Glutamatergic neuron (in vitro differentiated cells): ENCODE measurements at regions not wholly inside any gene's neighbourhood (a gene's known extent, or its start where the extent isn't known, plus 50 kb on each side); places are given as distances from the start of the nearest gene placed in this dataset.

Source experiments
- DNase-seq: peaks from one replicate; pipeline ENCODE4 v3.0.0; 2022
- H3K27ac Mint-ChIP-seq: one replicate; pipeline ENCODE4 v1.8.0; 2020; ENCODE audit warnings: mild to moderate bottlenecking, mixed read lengths, inconsistent platforms; ENCODE audit not compliant: unreplicated experiment
- H3K27me3 Mint-ChIP-seq: one replicate; pipeline ENCODE4 v1.8.0; 2020; ENCODE audit warnings: mild to moderate bottlenecking, moderate library complexity, mixed read lengths, inconsistent platforms; ENCODE audit not compliant: unreplicated experiment
- H3K36me3 Mint-ChIP-seq: one replicate; pipeline ENCODE4 v1.8.0; 2020; ENCODE audit warnings: mild to moderate bottlenecking, mixed read lengths, inconsistent platforms; ENCODE audit not compliant: unreplicated experiment
- H3K4me1 Mint-ChIP-seq: one replicate; pipeline ENCODE4 v1.8.0; 2020; ENCODE audit warnings: mild to moderate bottlenecking, low read depth, mixed read lengths, inconsistent platforms; ENCODE audit not compliant: unreplicated experiment
- H3K4me3 Mint-ChIP-seq: one replicate; pipeline ENCODE4 v1.8.0; 2020; ENCODE audit warnings: mild to moderate bottlenecking, mixed read lengths, inconsistent platforms; ENCODE audit not compliant: unreplicated experiment
- H3K9me3 Mint-ChIP-seq: one replicate; pipeline ENCODE4 v1.8.0; 2020; ENCODE audit warnings: mild to moderate bottlenecking, moderate library complexity, mixed read lengths, inconsistent platforms; ENCODE audit not compliant: unreplicated experiment
- TF ChIP-seq, protein P1 (sequence below): fragments of 200-600 bp; sonication (generic); IDR thresholded peaks from one replicate; pipeline ENCODE4 v1.5.0; 2021; ENCODE audit not compliant: partially characterized antibody, unreplicated experiment

DNA sequence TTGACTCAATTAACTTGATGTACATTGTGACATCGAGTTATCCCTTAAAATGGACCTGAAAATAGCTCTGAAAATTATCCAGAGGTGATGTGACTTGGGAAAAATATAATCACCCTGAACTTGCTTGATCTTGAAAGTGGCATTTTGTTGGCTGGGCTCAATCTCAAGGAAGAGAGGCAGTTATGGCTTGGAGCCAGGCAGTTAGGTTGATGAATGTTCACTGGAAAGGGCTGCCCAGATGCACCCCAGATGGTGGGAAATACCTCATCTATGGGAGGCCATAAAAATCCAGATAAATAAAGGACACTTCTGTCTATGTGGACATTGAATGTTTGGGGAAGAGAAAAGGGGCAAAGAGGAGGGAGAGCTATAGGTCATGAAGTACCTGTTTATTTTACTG is 55.7 kb upstream of the OR5AN1 start:
- TF ChIP-seq, protein P1, sequence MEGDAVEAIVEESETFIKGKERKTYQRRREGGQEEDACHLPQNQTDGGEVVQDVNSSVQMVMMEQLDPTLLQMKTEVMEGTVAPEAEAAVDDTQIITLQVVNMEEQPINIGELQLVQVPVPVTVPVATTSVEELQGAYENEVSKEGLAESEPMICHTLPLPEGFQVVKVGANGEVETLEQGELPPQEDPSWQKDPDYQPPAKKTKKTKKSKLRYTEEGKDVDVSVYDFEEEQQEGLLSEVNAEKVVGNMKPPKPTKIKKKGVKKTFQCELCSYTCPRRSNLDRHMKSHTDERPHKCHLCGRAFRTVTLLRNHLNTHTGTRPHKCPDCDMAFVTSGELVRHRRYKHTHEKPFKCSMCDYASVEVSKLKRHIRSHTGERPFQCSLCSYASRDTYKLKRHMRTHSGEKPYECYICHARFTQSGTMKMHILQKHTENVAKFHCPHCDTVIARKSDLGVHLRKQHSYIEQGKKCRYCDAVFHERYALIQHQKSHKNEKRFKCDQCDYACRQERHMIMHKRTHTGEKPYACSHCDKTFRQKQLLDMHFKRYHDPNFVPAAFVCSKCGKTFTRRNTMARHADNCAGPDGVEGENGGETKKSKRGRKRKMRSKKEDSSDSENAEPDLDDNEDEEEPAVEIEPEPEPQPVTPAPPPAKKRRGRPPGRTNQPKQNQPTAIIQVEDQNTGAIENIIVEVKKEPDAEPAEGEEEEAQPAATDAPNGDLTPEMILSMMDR = no peak
- H3K27ac Mint-ChIP-seq = no peak overlapping the region
- H3K27me3 Mint-ChIP-seq = no peaks in the 10 kb centered on the region
- no peaks in the 10 kb centered on the region for H3K9me3 Mint-ChIP-seq
- H3K4me1 Mint-ChIP-seq = no peaks in the 10 kb centered on the region
- no peak overlapping the region for H3K4me3 Mint-ChIP-seq
- DNase-seq = no peak
- no peaks in the 10 kb centered on the region for H3K36me3 Mint-ChIP-seq

DNA sequence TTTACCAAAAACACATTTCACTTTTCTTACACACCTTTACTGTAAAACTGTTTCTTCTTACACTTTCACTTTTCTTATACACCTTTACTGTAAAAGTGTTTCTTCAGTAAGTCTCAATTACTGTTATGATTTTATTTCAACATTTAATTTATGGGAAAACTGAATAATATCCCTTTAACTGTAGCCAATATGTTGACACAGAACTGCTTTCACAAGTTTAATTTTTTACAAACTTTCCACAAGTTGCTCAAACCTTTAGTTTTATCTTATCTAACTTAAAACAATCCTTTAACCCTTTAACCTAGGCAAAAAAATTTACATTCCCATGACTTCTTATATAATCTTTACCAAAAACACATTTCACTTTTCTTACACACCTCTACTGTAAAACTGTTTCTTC is 63.3 kb upstream of the OR5AN1 start:
- Mint-ChIP-seq H3K9me3 (no peaks in the 10 kb centered on the region), H3K27ac (no peak overlapping the region), H3K36me3 (no peaks in the 10 kb centered on the region), H3K4me3 (no peak overlapping the region), H3K27me3 (no peaks in the 10 kb centered on the region), H3K4me1 (no peaks in the 10 kb centered on the region)
- TF ChIP-seq, protein P1 = no peak
- no peak for DNase-seq

DNA sequence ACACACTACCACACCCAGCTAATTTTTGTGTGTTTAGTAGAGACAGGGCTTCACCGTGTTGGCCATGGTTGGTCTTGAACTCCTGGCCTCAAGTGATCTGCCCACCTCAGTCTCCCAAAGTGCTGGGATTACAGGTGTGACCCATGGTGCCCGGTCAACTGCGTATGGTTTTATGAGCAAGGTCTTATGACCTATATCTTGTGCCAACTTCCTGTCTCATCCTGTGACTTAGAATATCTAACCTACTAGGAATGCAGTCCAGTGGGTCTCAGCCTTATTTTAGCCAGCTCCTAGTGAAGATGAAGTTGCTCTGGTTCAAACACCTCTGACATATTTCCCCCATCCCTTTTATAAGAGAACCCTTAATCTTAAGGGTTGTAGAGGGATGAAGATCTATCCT is 66.1 kb upstream of the OR5AN1 start:
- Mint-ChIP-seq H3K27me3 (no peaks in the 10 kb centered on the region), H3K4me3 (no peak overlapping the region), H3K9me3 (peaks cover 3% of the 10 kb centered on the region), H3K4me1 (no peaks in the 10 kb centered on the region), H3K36me3 (no peaks in the 10 kb centered on the region), H3K27ac (no peak overlapping the region)
- no peak for DNase-seq
- TF ChIP-seq, protein P1 = no peak

DNA sequence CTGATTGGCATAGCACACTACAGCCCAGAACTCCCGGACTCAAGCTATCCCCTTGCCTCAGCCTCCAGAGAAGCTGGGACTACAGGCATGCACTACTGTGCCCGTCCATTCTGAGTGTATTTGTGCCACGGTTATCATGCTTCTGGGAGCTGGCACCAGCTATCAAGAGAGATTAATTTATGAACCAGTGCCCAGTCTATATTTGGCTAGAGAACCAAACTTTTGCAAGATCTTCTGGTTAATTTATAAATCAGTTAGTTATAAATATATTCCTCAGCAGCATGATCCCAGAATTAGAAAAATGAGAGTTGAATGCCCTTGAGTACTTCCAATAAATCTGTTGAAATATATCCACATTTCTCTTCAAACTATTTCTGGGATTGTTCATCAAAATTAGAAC is 67.5 kb upstream of the OR5AN1 start:
- DNase-seq = no peak
- TF ChIP-seq, protein P1 = no peak
- H3K27me3 Mint-ChIP-seq = no peaks in the 10 kb centered on the region
- no peaks in the 10 kb centered on the region for H3K36me3 Mint-ChIP-seq
- H3K4me1 Mint-ChIP-seq = no peaks in the 10 kb centered on the region
- H3K4me3 Mint-ChIP-seq = no peak overlapping the region
- peaks cover 3% of the 10 kb centered on the region for H3K9me3 Mint-ChIP-seq
- no peak overlapping the region for H3K27ac Mint-ChIP-seq

DNA sequence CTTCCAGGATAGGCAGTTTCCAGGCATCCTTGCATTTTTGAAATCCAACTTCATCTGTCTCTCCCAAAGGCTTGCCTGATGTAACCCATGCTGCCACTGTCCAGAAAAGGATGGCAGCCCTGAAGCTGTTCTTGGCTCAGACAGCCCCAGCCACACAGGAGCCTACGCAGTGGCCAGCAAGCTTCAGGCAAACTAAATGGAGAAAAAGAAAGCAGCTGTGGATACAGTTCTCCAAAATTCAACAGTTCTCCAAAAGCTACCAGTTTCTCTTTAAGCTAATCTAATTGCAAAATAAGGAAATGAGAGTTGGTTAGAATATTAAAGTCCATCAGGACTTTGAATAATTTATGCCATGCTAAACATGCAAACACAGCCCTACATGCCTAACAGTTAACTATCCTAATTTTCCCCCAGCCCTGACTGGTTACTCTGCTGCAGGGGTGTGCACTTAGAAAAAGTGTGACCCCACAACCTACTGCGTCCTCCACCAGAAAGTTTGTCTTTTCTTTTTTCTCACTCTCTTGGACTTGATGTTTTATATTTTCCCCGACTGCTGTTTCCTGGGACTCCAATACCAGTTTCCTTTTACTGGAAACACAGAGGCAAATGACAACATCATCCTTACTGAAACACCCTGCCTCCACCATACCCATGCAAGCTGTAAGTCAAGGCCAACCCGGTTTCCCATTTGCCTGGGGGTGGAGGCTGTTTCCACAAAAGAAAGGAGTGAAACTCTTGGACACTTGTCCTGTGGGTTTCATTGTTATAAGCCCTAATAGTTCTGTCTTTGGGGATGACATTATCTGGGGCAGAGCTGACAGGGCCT is 69.1 kb upstream of the OR5AN1 start:
- peaks cover 3% of the 10 kb centered on the region for H3K9me3 Mint-ChIP-seq
- no peak overlapping the region for H3K4me3 Mint-ChIP-seq
- no peaks in the 10 kb centered on the region for H3K27me3 Mint-ChIP-seq
- no peak for DNase-seq
- H3K36me3 Mint-ChIP-seq = no peaks in the 10 kb centered on the region
- TF ChIP-seq, protein P1 = no peak
- no peaks in the 10 kb centered on the region for H3K4me1 Mint-ChIP-seq
- no peak overlapping the region for H3K27ac Mint-ChIP-seq
